Right lobe of liver (tissue), 6 donors: ENCODE measurements at regions not wholly inside any gene's neighbourhood (a gene's known extent, or its start where the extent isn't known, plus 50 kb on each side); places are given as distances from the start of the nearest gene placed in this dataset.
A peak's percentile ranks its signal among the peaks of the same experiment; 100 is the strongest.

Experiments
- ATAC-seq, 4 donors: fragments of 200-7000 bp; cut with Tn5 transposase; one replicate each; pipeline ENCODE4 v1.9.1; 2020; ENCODE audit warnings: mild to moderate bottlenecking in 4 of 4, moderate library complexity in 4 of 4
- DNase-seq, 3 donors: peaks; one replicate each; pipeline ENCODE4 v3.0.0-alpha.2; 2020
- H3K27ac ChIP-seq, 3 donors: fragments of 200-600 bp; one replicate each; pipeline ENCODE4 v1.8.0; 2022
- H3K27me3 ChIP-seq, 2 donors: fragments of 200-600 bp; one replicate each; pipeline ENCODE4 v1.8.0; 2022
- H3K36me3 ChIP-seq, 4 donors: fragments of 200-600 bp; sonication (generic) in 1 of 4; one replicate each; pipeline versions ENCODE4 v1.5.1 to v1.8.0; 2017 to 2022; ENCODE audit warnings: control low read depth in 1 of 4
- H3K4me1 ChIP-seq, 4 donors: fragments of 200-600 bp; sonication (generic) in 1 of 4; one replicate each; pipeline versions ENCODE4 v1.5.1 to v1.8.0; 2017 to 2022; ENCODE audit warnings: control low read depth in 1 of 4
- H3K4me3 ChIP-seq, 3 donors: fragments of 200-600 bp; one replicate each; pipeline ENCODE4 v1.8.0; 2022
- H3K9me3 ChIP-seq, 4 donors: fragments of 200-600 bp; sonication (generic) in 1 of 4; one replicate each; pipeline versions ENCODE4 v1.5.1 to v1.8.0; 2017 to 2022; ENCODE audit warnings: control low read depth in 1 of 4
- POLR2A ChIP-seq: fragments of 450-650 bp; IDR thresholded peaks from one replicate; pipeline ENCODE4 v1.6.1; 2017; ENCODE audit warnings: antibody characterized with exemption, mild to moderate bottlenecking
- WGBS: methylation state at CpG from one replicate; pipeline ENCODE4 v1.1.6; 2018; ENCODE audit warnings: low coverage, low lambda C conversion rate; ENCODE audit not compliant: insufficient coverage; ENCODE audit errors: missing lambda C conversion rate; 5-methylcytosine and 5-hydroxymethylcytosine counted together
- intact Hi-C, 2 donors: fragments of 100-400 bp; cut with DNase I; formaldehyde crosslinking; loops; one replicate each; pipeline versions ENCODE4 v1.11.2 to v1.14.1; 2022
- TF ChIP-seq, protein P1 (sequence below), 4 donors: fragments of 200-600 bp in 3 of 4; fragments of 450-650 bp in 1 of 4; IDR thresholded peaks; one replicate each; pipeline versions ENCODE4 v1.5.1 to v1.8.0; 2016 to 2022; ENCODE audit warnings: antibody characterized with exemption in 4 of 4, mild to moderate bottlenecking in 2 of 4
- donor health status: DM: no; HTN: yes; CAD: no.
- donor health status: DM: no; HTN: no; CAD: no.
- donor health status: DM: no; HTN: no; CAD: no.
- donor health status: DM: no; HTN: yes; CAD: no.
- donor health status: DM: no; HTN: yes; CAD: no.

DNA sequence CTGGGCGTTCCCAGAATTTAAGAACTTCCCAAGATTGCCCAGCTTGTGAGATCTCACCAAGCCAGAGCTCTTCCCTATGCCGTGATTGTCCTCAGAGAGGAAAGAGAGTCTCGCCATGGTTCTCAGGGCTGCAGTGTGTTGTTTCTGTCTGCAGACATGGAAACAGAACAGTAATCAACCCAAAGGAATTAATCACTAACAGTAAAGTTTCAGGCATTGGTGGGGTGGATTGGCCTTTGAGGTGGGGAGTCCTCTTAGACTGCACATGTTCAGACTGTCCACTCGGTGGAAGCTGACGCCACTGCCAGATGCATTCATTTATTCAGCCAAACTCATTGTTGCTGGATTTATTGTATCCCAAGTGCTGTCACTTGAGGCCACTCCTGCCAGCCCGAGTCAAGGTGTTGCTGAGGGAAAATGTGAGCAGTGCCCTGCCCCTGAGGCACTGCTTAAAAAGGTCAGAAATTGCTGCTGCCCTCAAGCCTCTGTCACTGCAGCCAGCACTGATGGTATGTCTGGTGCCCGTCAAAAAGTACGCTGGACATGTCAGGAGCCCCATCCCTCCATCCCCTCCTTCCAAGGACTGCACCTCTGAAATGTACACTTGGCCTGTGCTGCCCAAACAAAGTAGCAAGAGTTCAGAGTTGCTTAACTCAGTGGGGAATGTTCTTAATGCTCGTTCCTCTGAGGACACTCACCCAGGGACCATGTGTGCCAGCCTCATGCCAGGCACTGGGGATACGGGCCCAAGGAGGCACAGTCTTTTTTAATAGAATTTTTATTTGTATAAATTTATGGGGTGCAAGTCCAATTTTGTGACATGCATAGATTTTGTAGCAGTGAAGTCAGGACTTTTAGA is 201.0 kb downstream of the GLI2 start:
- ATAC-seq (no peak), DNase-seq (no peak)
- H3K4me1 ChIP-seq, result no peaks in the 10 kb centered on the region
- 69% methylated on average over 3 of the region's 10 CpGs for WGBS
- H3K36me3 ChIP-seq, result no peaks in the 10 kb centered on the region
- no peak overlapping the region for H3K27ac ChIP-seq
- TF ChIP-seq, protein P1, sequence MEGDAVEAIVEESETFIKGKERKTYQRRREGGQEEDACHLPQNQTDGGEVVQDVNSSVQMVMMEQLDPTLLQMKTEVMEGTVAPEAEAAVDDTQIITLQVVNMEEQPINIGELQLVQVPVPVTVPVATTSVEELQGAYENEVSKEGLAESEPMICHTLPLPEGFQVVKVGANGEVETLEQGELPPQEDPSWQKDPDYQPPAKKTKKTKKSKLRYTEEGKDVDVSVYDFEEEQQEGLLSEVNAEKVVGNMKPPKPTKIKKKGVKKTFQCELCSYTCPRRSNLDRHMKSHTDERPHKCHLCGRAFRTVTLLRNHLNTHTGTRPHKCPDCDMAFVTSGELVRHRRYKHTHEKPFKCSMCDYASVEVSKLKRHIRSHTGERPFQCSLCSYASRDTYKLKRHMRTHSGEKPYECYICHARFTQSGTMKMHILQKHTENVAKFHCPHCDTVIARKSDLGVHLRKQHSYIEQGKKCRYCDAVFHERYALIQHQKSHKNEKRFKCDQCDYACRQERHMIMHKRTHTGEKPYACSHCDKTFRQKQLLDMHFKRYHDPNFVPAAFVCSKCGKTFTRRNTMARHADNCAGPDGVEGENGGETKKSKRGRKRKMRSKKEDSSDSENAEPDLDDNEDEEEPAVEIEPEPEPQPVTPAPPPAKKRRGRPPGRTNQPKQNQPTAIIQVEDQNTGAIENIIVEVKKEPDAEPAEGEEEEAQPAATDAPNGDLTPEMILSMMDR (IDR thresholded peaks at IDR 0.05), result no peak
- TF ChIP-seq POLR2A, result no peak
- no peaks in the 10 kb centered on the region for H3K27me3 ChIP-seq
- intact Hi-C loops, result no loop called here
- no peak overlapping the region for H3K4me3 ChIP-seq
- no peaks in the 10 kb centered on the region for H3K9me3 ChIP-seq

DNA sequence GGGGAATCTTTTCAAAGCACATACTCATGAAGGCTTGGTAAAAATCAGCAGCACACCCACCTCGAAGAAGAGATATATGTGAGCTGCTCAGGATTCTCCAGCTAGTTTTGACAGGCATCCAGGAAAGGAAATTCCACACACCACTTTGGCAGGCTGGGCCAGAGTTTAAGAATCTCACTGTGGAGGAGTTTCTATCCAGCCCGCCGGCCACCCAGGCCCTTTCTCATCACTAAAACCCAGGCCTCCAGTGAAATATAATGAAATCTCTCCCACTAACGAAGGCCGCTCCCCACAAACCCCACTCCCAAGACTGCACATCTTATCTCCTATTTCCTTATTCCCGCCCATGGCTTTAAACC is 202.0 kb downstream of the GLI2 start:
- ATAC-seq, result no peak
- Histone ChIP-seq H3K4me1 (no peaks in the 10 kb centered on the region), H3K4me3 (no peak overlapping the region), H3K27me3 (no peaks in the 10 kb centered on the region), H3K9me3 (no peaks in the 10 kb centered on the region), H3K27ac (no peak overlapping the region), H3K36me3 (no peaks in the 10 kb centered on the region)
- WGBS, result 79% methylated on average over 6 of the region's 6 CpGs
- intact Hi-C loops, result no loop called here
- TF ChIP-seq POLR2A, result no peak
- TF ChIP-seq, protein P1 (IDR thresholded peaks at IDR 0.05), result no peak
- DNase-seq, result no peak

DNA sequence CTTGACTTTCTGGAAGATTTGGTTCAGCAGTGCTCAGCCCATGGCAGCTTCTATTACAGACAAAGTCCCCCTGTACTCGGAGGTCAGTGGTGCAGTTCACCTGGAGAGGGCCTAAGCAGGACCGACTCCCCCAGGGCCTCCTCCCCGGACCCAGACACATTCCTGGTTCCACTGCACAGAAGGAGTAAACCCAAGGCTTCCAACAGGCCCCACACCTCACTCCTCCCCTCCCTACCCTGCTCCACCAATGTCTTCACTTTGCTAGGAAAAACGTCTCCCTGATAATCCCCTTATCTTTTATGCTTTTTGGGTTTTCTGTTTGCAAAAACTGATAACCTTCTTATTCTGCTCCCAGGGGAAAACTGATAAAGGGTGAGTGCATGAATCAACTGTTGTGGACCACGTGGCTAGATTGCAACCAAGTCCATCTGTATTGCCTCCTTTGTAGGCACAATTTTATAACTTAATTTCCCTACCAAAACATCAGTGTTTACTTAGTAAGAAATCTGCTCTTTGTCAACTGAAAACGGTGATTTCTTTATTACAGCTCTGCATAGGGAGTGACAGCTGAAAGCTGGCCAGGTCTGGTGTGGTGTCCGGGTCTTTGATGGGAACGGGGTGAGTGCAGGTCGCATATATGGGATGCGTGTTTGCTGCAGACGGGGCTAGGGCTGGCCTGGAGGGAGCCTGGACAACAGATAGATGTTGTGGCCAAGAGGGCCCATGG is 202.5 kb downstream of the GLI2 start:
- no peak overlapping the region for H3K4me3 ChIP-seq
- H3K27ac ChIP-seq, result no peak overlapping the region
- H3K27me3 ChIP-seq, result no peaks in the 10 kb centered on the region
- H3K4me1 ChIP-seq, result no peaks in the 10 kb centered on the region
- DNase-seq, result no peak
- 23% methylated on average over 7 of the region's 11 CpGs for WGBS
- H3K9me3 ChIP-seq, result no peaks in the 10 kb centered on the region
- H3K36me3 ChIP-seq, result no peaks in the 10 kb centered on the region
- TF ChIP-seq, protein P1 (IDR thresholded peaks at IDR 0.05), result no peak
- TF ChIP-seq POLR2A, result no peak
- intact Hi-C loops, result no loop called here
- peak in 1 of 4 donors; percentile 14 for ATAC-seq

DNA sequence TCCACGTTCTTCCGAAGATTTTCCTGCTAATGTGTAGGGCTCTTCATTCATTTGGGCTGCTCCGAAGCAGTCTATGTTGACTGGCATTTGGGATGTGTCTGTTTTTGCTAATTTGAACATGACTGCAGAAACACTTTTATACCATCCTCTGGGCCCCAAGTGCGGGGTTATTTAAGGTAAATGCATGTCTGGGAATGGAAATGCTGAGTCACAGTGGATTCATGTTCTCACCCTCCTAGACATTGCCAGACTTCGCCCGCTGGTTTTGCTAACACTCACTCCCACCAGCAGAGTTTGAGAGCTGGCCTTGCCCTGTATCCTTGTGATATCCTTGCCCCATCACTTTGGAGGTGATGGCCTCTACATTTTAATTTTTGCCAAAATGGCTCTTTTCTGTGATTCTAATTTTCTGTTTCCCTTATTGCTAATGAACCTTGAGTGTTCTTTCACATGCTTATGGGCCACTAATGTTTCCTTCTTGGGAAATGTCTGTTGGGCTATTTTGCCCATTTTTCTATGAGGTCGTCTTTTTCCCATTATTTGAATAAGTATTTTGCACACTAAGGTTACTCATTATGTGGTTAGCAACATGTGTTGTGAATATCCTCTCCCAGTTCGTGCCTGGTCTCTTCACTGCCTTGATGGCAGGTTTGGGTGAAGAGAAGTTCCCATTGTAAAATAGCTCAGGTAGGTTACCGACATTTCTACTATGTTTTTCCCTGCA is 204.1 kb downstream of the GLI2 start:
- H3K27me3 ChIP-seq, result no peaks in the 10 kb centered on the region
- DNase-seq (no peak), ATAC-seq (no peak)
- TF ChIP-seq, protein P1 (IDR thresholded peaks at IDR 0.05), result no peak
- TF ChIP-seq POLR2A, result no peak
- H3K27ac ChIP-seq, result no peak overlapping the region
- no peaks in the 10 kb centered on the region for H3K9me3 ChIP-seq
- H3K4me1 ChIP-seq, result no peaks in the 10 kb centered on the region
- intact Hi-C loops, result no loop called here
- 68% methylated on average over 9 of the region's 9 CpGs for WGBS
- no peak overlapping the region for H3K4me3 ChIP-seq
- H3K36me3 ChIP-seq, result no peaks in the 10 kb centered on the region
